ENCODE measurements at regions not wholly inside any gene's neighbourhood (a gene's known extent, or its start where the extent isn't known, plus 50 kb on each side); places are given as distances from the start of the nearest gene placed in this dataset.
A peak's percentile ranks its signal among the peaks of the same experiment; 100 is the strongest.

DNA sequence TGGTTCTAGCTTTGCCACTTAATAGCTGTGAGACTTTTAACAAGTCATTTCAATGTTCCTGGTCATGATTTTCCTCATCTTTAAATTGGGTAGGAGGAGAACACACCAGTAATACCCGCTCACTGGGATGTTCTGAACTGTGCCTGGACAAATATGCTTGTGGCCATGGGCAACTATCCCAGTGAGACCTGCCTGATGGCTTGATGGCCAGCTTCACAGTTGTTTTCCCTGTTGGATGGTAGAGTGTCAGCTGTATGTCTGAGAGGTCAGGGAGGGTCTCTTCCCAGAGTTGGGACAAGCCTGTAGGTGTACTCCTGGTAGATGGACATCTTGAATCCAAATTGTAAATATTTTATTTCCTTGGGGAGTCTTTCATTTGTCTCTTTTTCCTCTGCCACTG lies 92.5 kb upstream of the PFN2 start:
- Mint-ChIP-seq H3K4me3 (no peak overlapping the region), H3K9me3 (no peaks in the 10 kb centered on the region), H3K4me1 (peaks cover 18% of the 10 kb centered on the region), H3K36me3 (no peaks in the 10 kb centered on the region), H3K27me3 (ENCODE audit: low read depth) (peaks cover 9% of the 10 kb centered on the region; the same call in 1 of the 2 replicates), H3K27ac (no peak overlapping the region)
- no peak for DNase-seq (ENCODE audit: low spot score)
- no peak for ATAC-seq
- ChIA-PET CTCF (interaction anchor here (1.1 to 1.5 kb wide), 2 partner anchors 40 to 121 kb away, joined by 3 to 4 read pairs; no protein-coding TSS in a partner anchor), POLR2A (no interaction called here)
- no peak for TF ChIP-seq GRHL2 (CRISPR knock-in tag; IDR thresholded peaks at IDR 0.05; ENCODE audit: insufficient replicate concordance, severe bottlenecking)
- TF ChIP-seq, protein P1, sequence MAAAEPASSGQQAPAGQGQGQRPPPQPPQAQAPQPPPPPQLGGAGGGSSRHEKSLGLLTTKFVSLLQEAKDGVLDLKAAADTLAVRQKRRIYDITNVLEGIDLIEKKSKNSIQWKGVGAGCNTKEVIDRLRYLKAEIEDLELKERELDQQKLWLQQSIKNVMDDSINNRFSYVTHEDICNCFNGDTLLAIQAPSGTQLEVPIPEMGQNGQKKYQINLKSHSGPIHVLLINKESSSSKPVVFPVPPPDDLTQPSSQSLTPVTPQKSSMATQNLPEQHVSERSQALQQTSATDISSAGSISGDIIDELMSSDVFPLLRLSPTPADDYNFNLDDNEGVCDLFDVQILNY (CRISPR knock-in tag; IDR thresholded peaks at IDR 0.05) = no peak
- TF ChIP-seq, protein P2, sequence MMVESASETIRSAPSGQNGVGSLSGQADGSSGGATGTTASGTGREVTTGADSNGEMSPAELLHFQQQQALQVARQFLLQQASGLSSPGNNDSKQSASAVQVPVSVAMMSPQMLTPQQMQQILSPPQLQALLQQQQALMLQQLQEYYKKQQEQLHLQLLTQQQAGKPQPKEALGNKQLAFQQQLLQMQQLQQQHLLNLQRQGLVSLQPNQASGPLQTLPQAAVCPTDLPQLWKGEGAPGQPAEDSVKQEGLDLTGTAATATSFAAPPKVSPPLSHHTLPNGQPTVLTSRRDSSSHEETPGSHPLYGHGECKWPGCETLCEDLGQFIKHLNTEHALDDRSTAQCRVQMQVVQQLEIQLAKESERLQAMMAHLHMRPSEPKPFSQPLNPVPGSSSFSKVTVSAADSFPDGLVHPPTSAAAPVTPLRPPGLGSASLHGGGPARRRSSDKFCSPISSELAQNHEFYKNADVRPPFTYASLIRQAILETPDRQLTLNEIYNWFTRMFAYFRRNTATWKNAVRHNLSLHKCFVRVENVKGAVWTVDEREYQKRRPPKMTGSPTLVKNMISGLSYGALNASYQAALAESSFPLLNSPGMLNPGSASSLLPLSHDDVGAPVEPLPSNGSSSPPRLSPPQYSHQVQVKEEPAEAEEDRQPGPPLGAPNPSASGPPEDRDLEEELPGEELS (CRISPR knock-in tag; IDR thresholded peaks at IDR 0.05) = no peak

DNA sequence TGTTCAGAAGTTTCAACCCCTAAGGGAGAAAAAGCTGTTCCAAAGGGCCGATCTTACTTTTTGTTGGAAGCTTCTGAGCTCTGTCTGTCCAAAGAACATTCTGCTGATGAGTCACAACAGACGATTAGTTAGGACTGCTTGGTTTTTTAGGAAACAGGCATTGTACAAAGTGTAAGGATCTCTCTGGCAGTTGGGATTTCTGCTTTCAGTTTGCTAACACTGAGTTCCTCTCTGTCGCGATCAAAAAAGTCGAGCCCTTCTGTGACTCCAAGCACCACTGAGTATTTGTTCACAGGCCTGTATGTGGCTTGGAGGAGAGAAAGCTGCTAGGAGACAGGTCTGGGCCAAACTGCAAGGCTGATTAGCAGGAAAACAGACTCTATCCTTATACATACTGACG lies 91.8 kb upstream of the PFN2 start:
- peaks cover 9% of the 10 kb centered on the region; the same call in 1 of the 2 replicates for H3K27me3 Mint-ChIP-seq (ENCODE audit: low read depth)
- H3K27ac Mint-ChIP-seq = no peak overlapping the region
- ATAC-seq (peak; percentile 39; the same call in 1 of the 2 replicates), DNase-seq (ENCODE audit: low spot score) (no peak)
- TF ChIP-seq, protein P3, sequence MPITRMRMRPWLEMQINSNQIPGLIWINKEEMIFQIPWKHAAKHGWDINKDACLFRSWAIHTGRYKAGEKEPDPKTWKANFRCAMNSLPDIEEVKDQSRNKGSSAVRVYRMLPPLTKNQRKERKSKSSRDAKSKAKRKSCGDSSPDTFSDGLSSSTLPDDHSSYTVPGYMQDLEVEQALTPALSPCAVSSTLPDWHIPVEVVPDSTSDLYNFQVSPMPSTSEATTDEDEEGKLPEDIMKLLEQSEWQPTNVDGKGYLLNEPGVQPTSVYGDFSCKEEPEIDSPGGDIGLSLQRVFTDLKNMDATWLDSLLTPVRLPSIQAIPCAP (CRISPR knock-in tag; IDR thresholded peaks at IDR 0.05) = no peak
- no peak for TF ChIP-seq CBFB (CRISPR knock-in tag; IDR thresholded peaks at IDR 0.05; ENCODE audit: low read depth)
- no peak for TF ChIP-seq FOXK1 (CRISPR knock-in tag; IDR thresholded peaks at IDR 0.05)
- TF ChIP-seq, protein P4, sequence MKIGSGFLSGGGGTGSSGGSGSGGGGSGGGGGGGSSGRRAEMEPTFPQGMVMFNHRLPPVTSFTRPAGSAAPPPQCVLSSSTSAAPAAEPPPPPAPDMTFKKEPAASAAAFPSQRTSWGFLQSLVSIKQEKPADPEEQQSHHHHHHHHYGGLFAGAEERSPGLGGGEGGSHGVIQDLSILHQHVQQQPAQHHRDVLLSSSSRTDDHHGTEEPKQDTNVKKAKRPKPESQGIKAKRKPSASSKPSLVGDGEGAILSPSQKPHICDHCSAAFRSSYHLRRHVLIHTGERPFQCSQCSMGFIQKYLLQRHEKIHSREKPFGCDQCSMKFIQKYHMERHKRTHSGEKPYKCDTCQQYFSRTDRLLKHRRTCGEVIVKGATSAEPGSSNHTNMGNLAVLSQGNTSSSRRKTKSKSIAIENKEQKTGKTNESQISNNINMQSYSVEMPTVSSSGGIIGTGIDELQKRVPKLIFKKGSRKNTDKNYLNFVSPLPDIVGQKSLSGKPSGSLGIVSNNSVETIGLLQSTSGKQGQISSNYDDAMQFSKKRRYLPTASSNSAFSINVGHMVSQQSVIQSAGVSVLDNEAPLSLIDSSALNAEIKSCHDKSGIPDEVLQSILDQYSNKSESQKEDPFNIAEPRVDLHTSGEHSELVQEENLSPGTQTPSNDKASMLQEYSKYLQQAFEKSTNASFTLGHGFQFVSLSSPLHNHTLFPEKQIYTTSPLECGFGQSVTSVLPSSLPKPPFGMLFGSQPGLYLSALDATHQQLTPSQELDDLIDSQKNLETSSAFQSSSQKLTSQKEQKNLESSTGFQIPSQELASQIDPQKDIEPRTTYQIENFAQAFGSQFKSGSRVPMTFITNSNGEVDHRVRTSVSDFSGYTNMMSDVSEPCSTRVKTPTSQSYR (CRISPR knock-in tag; IDR thresholded peaks at IDR 0.05) = no peak
- no peak for TF ChIP-seq ZNF671 (CRISPR knock-in tag; IDR thresholded peaks at IDR 0.05)
- TF ChIP-seq, protein P5, sequence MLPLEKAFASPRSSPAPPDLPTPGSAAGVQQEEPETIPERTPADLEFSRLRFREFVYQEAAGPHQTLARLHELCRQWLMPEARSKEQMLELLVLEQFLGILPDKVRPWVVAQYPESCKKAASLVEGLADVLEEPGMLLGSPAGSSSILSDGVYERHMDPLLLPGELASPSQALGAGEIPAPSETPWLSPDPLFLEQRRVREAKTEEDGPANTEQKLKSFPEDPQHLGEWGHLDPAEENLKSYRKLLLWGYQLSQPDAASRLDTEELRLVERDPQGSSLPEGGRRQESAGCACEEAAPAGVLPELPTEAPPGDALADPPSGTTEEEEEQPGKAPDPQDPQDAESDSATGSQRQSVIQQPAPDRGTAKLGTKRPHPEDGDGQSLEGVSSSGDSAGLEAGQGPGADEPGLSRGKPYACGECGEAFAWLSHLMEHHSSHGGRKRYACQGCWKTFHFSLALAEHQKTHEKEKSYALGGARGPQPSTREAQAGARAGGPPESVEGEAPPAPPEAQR (CRISPR knock-in tag; IDR thresholded peaks at IDR 0.05) = no peak
- TF ChIP-seq, protein P6, sequence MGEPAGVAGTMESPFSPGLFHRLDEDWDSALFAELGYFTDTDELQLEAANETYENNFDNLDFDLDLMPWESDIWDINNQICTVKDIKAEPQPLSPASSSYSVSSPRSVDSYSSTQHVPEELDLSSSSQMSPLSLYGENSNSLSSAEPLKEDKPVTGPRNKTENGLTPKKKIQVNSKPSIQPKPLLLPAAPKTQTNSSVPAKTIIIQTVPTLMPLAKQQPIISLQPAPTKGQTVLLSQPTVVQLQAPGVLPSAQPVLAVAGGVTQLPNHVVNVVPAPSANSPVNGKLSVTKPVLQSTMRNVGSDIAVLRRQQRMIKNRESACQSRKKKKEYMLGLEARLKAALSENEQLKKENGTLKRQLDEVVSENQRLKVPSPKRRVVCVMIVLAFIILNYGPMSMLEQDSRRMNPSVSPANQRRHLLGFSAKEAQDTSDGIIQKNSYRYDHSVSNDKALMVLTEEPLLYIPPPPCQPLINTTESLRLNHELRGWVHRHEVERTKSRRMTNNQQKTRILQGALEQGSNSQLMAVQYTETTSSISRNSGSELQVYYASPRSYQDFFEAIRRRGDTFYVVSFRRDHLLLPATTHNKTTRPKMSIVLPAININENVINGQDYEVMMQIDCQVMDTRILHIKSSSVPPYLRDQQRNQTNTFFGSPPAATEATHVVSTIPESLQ (CRISPR knock-in tag; IDR thresholded peaks at IDR 0.05) = no peak
- no peak for TF ChIP-seq TEAD1 (CRISPR knock-in tag; IDR thresholded peaks at IDR 0.05)
- TF ChIP-seq, protein P7, sequence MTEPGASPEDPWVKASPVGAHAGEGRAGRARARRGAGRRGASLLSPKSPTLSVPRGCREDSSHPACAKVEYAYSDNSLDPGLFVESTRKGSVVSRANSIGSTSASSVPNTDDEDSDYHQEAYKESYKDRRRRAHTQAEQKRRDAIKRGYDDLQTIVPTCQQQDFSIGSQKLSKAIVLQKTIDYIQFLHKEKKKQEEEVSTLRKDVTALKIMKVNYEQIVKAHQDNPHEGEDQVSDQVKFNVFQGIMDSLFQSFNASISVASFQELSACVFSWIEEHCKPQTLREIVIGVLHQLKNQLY (CRISPR knock-in tag; IDR thresholded peaks at IDR 0.05) = no peak
- no peak for TF ChIP-seq ZNF121 (CRISPR knock-in tag; IDR thresholded peaks at IDR 0.05)
- TF ChIP-seq ZNF317 (CRISPR knock-in tag; IDR thresholded peaks at IDR 0.05; ENCODE audit: borderline replicate concordance, low read depth) = no peak
- TF ChIP-seq, protein P8, sequence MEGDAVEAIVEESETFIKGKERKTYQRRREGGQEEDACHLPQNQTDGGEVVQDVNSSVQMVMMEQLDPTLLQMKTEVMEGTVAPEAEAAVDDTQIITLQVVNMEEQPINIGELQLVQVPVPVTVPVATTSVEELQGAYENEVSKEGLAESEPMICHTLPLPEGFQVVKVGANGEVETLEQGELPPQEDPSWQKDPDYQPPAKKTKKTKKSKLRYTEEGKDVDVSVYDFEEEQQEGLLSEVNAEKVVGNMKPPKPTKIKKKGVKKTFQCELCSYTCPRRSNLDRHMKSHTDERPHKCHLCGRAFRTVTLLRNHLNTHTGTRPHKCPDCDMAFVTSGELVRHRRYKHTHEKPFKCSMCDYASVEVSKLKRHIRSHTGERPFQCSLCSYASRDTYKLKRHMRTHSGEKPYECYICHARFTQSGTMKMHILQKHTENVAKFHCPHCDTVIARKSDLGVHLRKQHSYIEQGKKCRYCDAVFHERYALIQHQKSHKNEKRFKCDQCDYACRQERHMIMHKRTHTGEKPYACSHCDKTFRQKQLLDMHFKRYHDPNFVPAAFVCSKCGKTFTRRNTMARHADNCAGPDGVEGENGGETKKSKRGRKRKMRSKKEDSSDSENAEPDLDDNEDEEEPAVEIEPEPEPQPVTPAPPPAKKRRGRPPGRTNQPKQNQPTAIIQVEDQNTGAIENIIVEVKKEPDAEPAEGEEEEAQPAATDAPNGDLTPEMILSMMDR (IDR thresholded peaks at IDR 0.05) = no peak
- no peak for TF ChIP-seq EMX1 (CRISPR knock-in tag; IDR thresholded peaks at IDR 0.05)
- no peak overlapping the region for H3K4me3 Mint-ChIP-seq
- H3K36me3 Mint-ChIP-seq = no peaks in the 10 kb centered on the region
- POLR2A ChIA-PET = no interaction called here
- CTCF ChIA-PET = interaction anchor here (1.5 kb wide), 1 partner anchor 121 kb away, joined by 4 read pairs; no protein-coding TSS in a partner anchor
- no peaks in the 10 kb centered on the region for H3K9me3 Mint-ChIP-seq
- peaks cover 16% of the 10 kb centered on the region for H3K4me1 Mint-ChIP-seq
